H9 (cell line): ENCODE measurements at regions not wholly inside any gene's neighbourhood (a gene's known extent, or its start where the extent isn't known, plus 50 kb on each side); places are given as distances from the start of the nearest gene placed in this dataset.

Experiments
- DNase-seq: peaks from one replicate; pipeline ENCODE4 v3.0.0-alpha.2; 2017
- H2AFZ ChIP-seq: one replicate; pipeline ENCODE4 v1.6.1; 2013; ENCODE audit warnings: mild to moderate bottlenecking, low read length, control low read depth, moderate library complexity
- H2AK5ac ChIP-seq: 2 replicates; pipeline ENCODE4 v1.6.1; 2013; ENCODE audit warnings: low read length, control low read depth, mixed read lengths; ENCODE audit not compliant: insufficient read length
- H2BK120ac ChIP-seq: one replicate; pipeline ENCODE4 v1.6.1; 2013; ENCODE audit warnings: low read depth, mild to moderate bottlenecking, low read length, control low read depth, inconsistent platforms; ENCODE audit not compliant: poor library complexity, severe bottlenecking
- H2BK12ac ChIP-seq: 2 replicates; pipeline ENCODE4 v1.6.1; 2013; ENCODE audit warnings: low read length, control low read depth, mixed read lengths, low read depth; ENCODE audit not compliant: insufficient read length
- H2BK15ac ChIP-seq: 2 replicates; pipeline ENCODE4 v1.6.1; 2013; ENCODE audit warnings: low read depth, low read length, control low read depth
- H2BK20ac ChIP-seq: one replicate; pipeline ENCODE4 v1.6.1; 2013; ENCODE audit warnings: low read depth, mild to moderate bottlenecking, low read length, control low read depth, inconsistent platforms; ENCODE audit not compliant: poor library complexity, severe bottlenecking
- H2BK5ac ChIP-seq: 2 replicates; pipeline ENCODE4 v1.6.1; 2013; ENCODE audit warnings: low read length, control low read depth, mixed read lengths; ENCODE audit not compliant: insufficient read length
- H3K14ac ChIP-seq: 2 replicates; pipeline ENCODE4 v1.6.1; 2013; ENCODE audit warnings: low read length, control low read depth; ENCODE audit not compliant: insufficient read depth
- H3K18ac ChIP-seq: 2 replicates; pipeline ENCODE4 v1.6.1; 2013; ENCODE audit warnings: low read depth, mild to moderate bottlenecking, mixed read lengths, low read length, control low read depth; ENCODE audit not compliant: insufficient read length
- H3K23ac ChIP-seq: 2 replicates; pipeline ENCODE4 v1.6.1; 2013; ENCODE audit warnings: low read length, control low read depth, mixed read lengths, low read depth; ENCODE audit not compliant: insufficient read length
- H3K23me2 ChIP-seq: 2 replicates; pipeline ENCODE4 v1.6.1; 2013; ENCODE audit warnings: low read depth, mild to moderate bottlenecking, mixed read lengths, low read length, control low read depth; ENCODE audit not compliant: insufficient read length, poor library complexity, severe bottlenecking
- H3K27ac ChIP-seq: 2 replicates; pipeline ENCODE4 v1.5.1; 2013; ENCODE audit warnings: low read length, control low read depth, mixed read lengths, low read depth; ENCODE audit not compliant: insufficient read length
- H3K27me3 ChIP-seq: 2 replicates; pipeline ENCODE4 v1.6.1; 2013; ENCODE audit warnings: low read length, control low read depth, inconsistent platforms; ENCODE audit not compliant: insufficient read depth
- H3K4ac ChIP-seq: 2 replicates; pipeline ENCODE4 v1.6.1; 2013; ENCODE audit warnings: low read depth, mild to moderate bottlenecking, control low read depth, inconsistent platforms, low read length, moderate library complexity
- H3K4me1 ChIP-seq: 2 replicates; pipeline ENCODE4 v1.6.1; 2013; ENCODE audit warnings: low read length, control low read depth, inconsistent platforms; ENCODE audit not compliant: insufficient read depth
- H3K4me2 ChIP-seq: 2 replicates; pipeline ENCODE4 v1.6.1; 2013; ENCODE audit warnings: low read length, control low read depth, mixed read lengths; ENCODE audit not compliant: insufficient read length, insufficient read depth
- H3K56ac ChIP-seq: 2 replicates; pipeline ENCODE4 v1.6.1; 2013; ENCODE audit warnings: low read depth, mild to moderate bottlenecking, mixed read lengths, low read length, control low read depth; ENCODE audit not compliant: insufficient read length
- H3K79me1 ChIP-seq: 2 replicates; pipeline ENCODE4 v1.6.1; 2013; ENCODE audit warnings: low read depth, mild to moderate bottlenecking, moderate library complexity, low read length, control low read depth, inconsistent platforms; ENCODE audit not compliant: insufficient read depth, poor library complexity, severe bottlenecking
- H3K79me2 ChIP-seq: 2 replicates; pipeline ENCODE4 v1.6.1; 2013; ENCODE audit warnings: low read length, control low read depth, inconsistent platforms; ENCODE audit not compliant: insufficient read depth
- H3K9ac ChIP-seq: 2 replicates; pipeline ENCODE4 v1.6.1; 2013; ENCODE audit warnings: low read length, control low read depth, mixed read lengths; ENCODE audit not compliant: insufficient read length; ENCODE audit errors: extremely low read depth
- H3K9me3 ChIP-seq: one replicate; pipeline ENCODE4 v1.6.1; 2013; ENCODE audit warnings: low read depth, low read length, inconsistent platforms; ENCODE audit not compliant: control insufficient read depth
- H3T11ph ChIP-seq: one replicate; pipeline ENCODE4 v1.6.1; 2013; ENCODE audit warnings: mild to moderate bottlenecking, low read length, control low read depth, inconsistent platforms
- H4K20me1 ChIP-seq: one replicate; pipeline ENCODE4 v1.6.1; 2013; ENCODE audit not compliant: control insufficient read depth, insufficient read length, insufficient read depth
- H4K5ac ChIP-seq: 2 replicates; pipeline ENCODE4 v1.6.1; 2013; ENCODE audit warnings: low read depth, mild to moderate bottlenecking, mixed read lengths, low read length, control low read depth; ENCODE audit not compliant: insufficient read length
- H4K8ac ChIP-seq: replicated peaks from 2 replicates; pipeline ENCODE4 v1.6.1; 2013; ENCODE audit warnings: low read length, control low read depth, mixed read lengths, low read depth; ENCODE audit not compliant: insufficient read length
- H4K91ac ChIP-seq: 2 replicates; pipeline ENCODE4 v1.6.1; 2013; ENCODE audit warnings: low read depth, mild to moderate bottlenecking, moderate library complexity, mixed read lengths, low read length, control low read depth; ENCODE audit not compliant: insufficient read length
- H3K27ac Mint-ChIP-seq, 3 experiments: 2 replicates in 2 of 3; 3 replicates in 1 of 3; pipeline ENCODE4 v1.8.0; 2020 to 2021; ENCODE audit warnings: mixed read lengths in 3 of 3, mild to moderate bottlenecking in 1 of 3, moderate library complexity in 1 of 3
- H3K27me3 Mint-ChIP-seq: 2 replicates; pipeline ENCODE4 v1.8.0; 2021; ENCODE audit warnings: low read depth, mild to moderate bottlenecking, moderate library complexity, mixed read lengths
- H3K36me3 Mint-ChIP-seq, 3 experiments: 2 replicates in 2 of 3; 3 replicates in 1 of 3; pipeline ENCODE4 v1.8.0; 2020 to 2021; ENCODE audit warnings: low read depth in 3 of 3, mixed read lengths in 3 of 3; ENCODE audit not compliant: insufficient read depth in 1 of 3
- H3K4me1 Mint-ChIP-seq, 2 experiments: 2 replicates each; pipeline ENCODE4 v1.8.0; 2020; ENCODE audit warnings: mixed read lengths in 2 of 2
- H3K4me3 Mint-ChIP-seq, 2 experiments: 2 replicates in 1 of 2; 3 replicates in 1 of 2; pipeline ENCODE4 v1.8.0; 2020 to 2021; ENCODE audit warnings: mild to moderate bottlenecking in 2 of 2, mixed read lengths in 2 of 2, moderate library complexity in 1 of 2
- H3K9me3 Mint-ChIP-seq, 2 experiments: 2 replicates in 1 of 2; 3 replicates in 1 of 2; pipeline ENCODE4 v1.8.0; 2020; ENCODE audit warnings: mild to moderate bottlenecking in 2 of 2, mixed read lengths in 2 of 2, moderate library complexity in 1 of 2
- WGBS: extraction: QIAGEN DNeasy Blood & Tissue Kit; methylation state at CpG from one replicate; pipeline ENCODE4 v1.1.7; 2013; ENCODE audit warnings: missing lambda C conversion rate, low lambda C conversion rate, mixed read lengths; ENCODE audit not compliant: insufficient read length; ENCODE audit errors: extremely low coverage; 5-methylcytosine and 5-hydroxymethylcytosine counted together
- TF ChIP-seq, protein P1 (sequence below): fragments of 200-600 bp; sonication (generic); conservative IDR thresholded peaks from 3 replicates; pipeline ENCODE4 v1.8.0; 2021; ENCODE audit warnings: antibody characterized with exemption, mild to moderate bottlenecking

DNA sequence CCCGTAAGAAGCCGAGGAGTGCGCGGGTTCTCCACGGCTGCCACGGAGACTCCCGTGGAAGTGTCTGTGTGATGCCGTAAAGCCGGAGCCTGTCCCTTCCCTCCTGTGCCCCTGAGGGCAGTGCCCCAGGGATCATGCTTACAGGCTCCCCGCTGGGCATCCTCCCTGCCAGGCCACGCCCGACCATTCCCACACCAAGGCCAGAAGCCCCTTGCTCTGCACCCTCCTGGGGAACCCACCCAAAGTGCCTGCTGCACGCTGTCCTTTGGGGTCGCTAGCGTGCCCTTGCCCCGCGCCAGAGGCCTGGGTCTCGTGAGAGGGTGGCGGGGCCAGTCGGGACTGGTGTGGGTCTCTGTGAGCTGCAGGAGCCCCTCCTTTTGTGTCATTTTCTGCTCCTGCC is 228.5 kb upstream of the C1orf174 start:
- Mint-ChIP-seq H3K4me3 (no peak overlapping the region), H3K36me3 (no peaks in the 10 kb centered on the region)

More for the DNA sequence above, 228.5 kb upstream of the C1orf174 start:
- H3K4me2 ChIP-seq: no peak overlapping the region
- Mint-ChIP-seq H3K27ac (no peak overlapping the region), H3K9me3 (no peaks in the 10 kb centered on the region; a peak in 1 of 5 replicates), H3K27me3 (peaks cover 11% of the 10 kb centered on the region), H3K4me1 (peaks cover 30 to 35% of the 10 kb centered on the region in 2 experiments)
- no CpG with 5 or more reads among the region's 20 CpGs for WGBS
- H2BK20ac ChIP-seq: no peak overlapping the region
- H3K79me2 ChIP-seq: no peaks in the 10 kb centered on the region
- H4K8ac ChIP-seq: no peak overlapping the region
- H2BK15ac ChIP-seq: no peak overlapping the region
- H2AFZ ChIP-seq: no peak overlapping the region
- no peak overlapping the region for H3K4ac ChIP-seq
- H4K91ac ChIP-seq: no peak overlapping the region
- no peak for DNase-seq
- H2BK12ac ChIP-seq: no peak overlapping the region
- H3K56ac ChIP-seq: no peak overlapping the region
- no peaks in the 10 kb centered on the region for H3K4me1 ChIP-seq
- H3K14ac ChIP-seq: no peak overlapping the region
- no peaks in the 10 kb centered on the region for H3K79me1 ChIP-seq
- no peak overlapping the region for H2BK120ac ChIP-seq
- no peaks in the 10 kb centered on the region for H3K27me3 ChIP-seq
- H2BK5ac ChIP-seq: no peak overlapping the region
- H3T11ph ChIP-seq: no peak overlapping the region
- TF ChIP-seq, protein P1, sequence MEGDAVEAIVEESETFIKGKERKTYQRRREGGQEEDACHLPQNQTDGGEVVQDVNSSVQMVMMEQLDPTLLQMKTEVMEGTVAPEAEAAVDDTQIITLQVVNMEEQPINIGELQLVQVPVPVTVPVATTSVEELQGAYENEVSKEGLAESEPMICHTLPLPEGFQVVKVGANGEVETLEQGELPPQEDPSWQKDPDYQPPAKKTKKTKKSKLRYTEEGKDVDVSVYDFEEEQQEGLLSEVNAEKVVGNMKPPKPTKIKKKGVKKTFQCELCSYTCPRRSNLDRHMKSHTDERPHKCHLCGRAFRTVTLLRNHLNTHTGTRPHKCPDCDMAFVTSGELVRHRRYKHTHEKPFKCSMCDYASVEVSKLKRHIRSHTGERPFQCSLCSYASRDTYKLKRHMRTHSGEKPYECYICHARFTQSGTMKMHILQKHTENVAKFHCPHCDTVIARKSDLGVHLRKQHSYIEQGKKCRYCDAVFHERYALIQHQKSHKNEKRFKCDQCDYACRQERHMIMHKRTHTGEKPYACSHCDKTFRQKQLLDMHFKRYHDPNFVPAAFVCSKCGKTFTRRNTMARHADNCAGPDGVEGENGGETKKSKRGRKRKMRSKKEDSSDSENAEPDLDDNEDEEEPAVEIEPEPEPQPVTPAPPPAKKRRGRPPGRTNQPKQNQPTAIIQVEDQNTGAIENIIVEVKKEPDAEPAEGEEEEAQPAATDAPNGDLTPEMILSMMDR: no peak
- H3K18ac ChIP-seq: no peak overlapping the region
- H3K23me2 ChIP-seq: no peaks in the 10 kb centered on the region
- no peak overlapping the region for H3K23ac ChIP-seq
- H4K20me1 ChIP-seq: no peaks in the 10 kb centered on the region
- no peak overlapping the region for H3K9ac ChIP-seq
- no peaks in the 10 kb centered on the region for H3K9me3 ChIP-seq
- H3K27ac ChIP-seq: no peak overlapping the region
- no peak overlapping the region for H4K5ac ChIP-seq
- H2AK5ac ChIP-seq: no peak overlapping the region
